B cell (primary cell): ENCODE measurements at regions not wholly inside any gene's neighbourhood (a gene's known extent, or its start where the extent isn't known, plus 50 kb on each side); places are given as distances from the start of the nearest gene placed in this dataset.

ENCODE experiments used
- ATAC-seq: fragments of 200-7000 bp; cut with Tn5 transposase; one replicate; pipeline ENCODE4 v1.10.0; 2021; ENCODE audit warnings: low read depth, mild to moderate bottlenecking, moderate number of reproducible peaks, moderate library complexity
- CTCF ChIA-PET: fragments of 350-600 bp; sonication (Branson Sonifier 250); formaldehyde crosslinking; loops from one replicate; lab custom pipeline; 2021; ENCODE audit warnings: antibody characterized with exemption, inconsistent platforms; lab: Charles Lee
- POLR2A ChIA-PET: fragments of 350-600 bp; sonication (Branson Sonifier 250); formaldehyde crosslinking; loops from one replicate; lab custom pipeline; 2021; ENCODE audit warnings: antibody characterized with exemption; lab: Charles Lee
- DNase-seq: peaks from one replicate; pipeline ENCODE4 v3.0.0; 2013
- H2AFZ ChIP-seq: 2 replicates; pipeline ENCODE4 v1.6.1; 2012; ENCODE audit warnings: mild to moderate bottlenecking, low read depth, low read length; ENCODE audit not compliant: insufficient read depth, poor library complexity, severe bottlenecking
- H3K27ac ChIP-seq, 2 donors: 1 replicate in 1 of 2; 2 replicates in 1 of 2; pipeline ENCODE4 v1.5.1; 2012 to 2013; ENCODE audit warnings: low read length in 2 of 2, mild to moderate bottlenecking in 2 of 2, moderate library complexity in 1 of 2
- H3K27me3 ChIP-seq, 4 experiments: fragments of 200-600 bp in 1 of 4; sonication (generic) in 1 of 4; replicated peaks in 1 of 4; 1 replicate in 2 of 4; 2 replicates in 2 of 4; pipeline versions ENCODE4 v1.6.1 to v1.7.0; 2013 to 2016; ENCODE audit warnings: low read length in 3 of 4, mild to moderate bottlenecking in 2 of 4, mixed read lengths in 1 of 4, moderate library complexity in 1 of 4; ENCODE audit not compliant: insufficient read depth in 4 of 4, control insufficient read depth in 3 of 4; ENCODE audit errors: control extremely low read depth in 1 of 4
- H3K36me3 ChIP-seq, 2 experiments: replicated peaks in 1 of 2; 1 replicate in 1 of 2; 2 replicates in 1 of 2; pipeline versions ENCODE4 v1.6.1 to v1.7.1; 2013; ENCODE audit warnings: low read length in 1 of 2; ENCODE audit not compliant: insufficient read depth in 2 of 2, control insufficient read depth in 1 of 2; ENCODE audit errors: control extremely low read depth in 1 of 2, extremely low read depth in 1 of 2
- H3K4me1 ChIP-seq, 2 donors: fragments of 200-600 bp in 1 of 2; sonication (generic) in 1 of 2; 1 replicate in 1 of 2; 2 replicates in 1 of 2; pipeline versions ENCODE4 v1.5.1 to v1.6.1; 2013 to 2017; ENCODE audit warnings: low read length in 2 of 2; ENCODE audit not compliant: control insufficient read depth in 2 of 2, insufficient read depth in 2 of 2
- H3K4me2 ChIP-seq: replicated peaks from 2 replicates; pipeline ENCODE3; 2012; ENCODE audit warnings: mild to moderate bottlenecking, low read depth, low read length; ENCODE audit not compliant: poor library complexity, severe bottlenecking
- H3K4me3 ChIP-seq, 5 experiments: fragments of 200-600 bp in 1 of 5; sonication (generic) in 1 of 5; 1 replicate in 3 of 5; 2 replicates in 2 of 5; pipeline versions ENCODE4 v1.5.1 to v1.7.0; 2011 to 2016; ENCODE audit warnings: low read length in 4 of 5, mild to moderate bottlenecking in 4 of 5, low read depth in 2 of 5, control low read depth in 1 of 5, moderate library complexity in 1 of 5; ENCODE audit not compliant: insufficient read depth in 1 of 5; ENCODE audit errors: control extremely low read depth in 1 of 5, extremely low read depth in 1 of 5
- H3K79me2 ChIP-seq: fragments of 200-600 bp; sonication (generic); one replicate; pipeline ENCODE4 v1.6.0; 2016; ENCODE audit warnings: low read length; ENCODE audit not compliant: control insufficient read depth, insufficient read depth
- H3K9ac ChIP-seq: fragments of 200-600 bp; sonication (generic); 2 replicates; pipeline ENCODE4 v1.6.1; 2017; ENCODE audit warnings: mild to moderate bottlenecking, low read length, moderate library complexity
- H3K9me3 ChIP-seq, 3 donors: one replicate each; pipeline versions ENCODE4 v1.6.1 to v1.7.1; 2013; ENCODE audit warnings: low read length in 2 of 3; ENCODE audit not compliant: control insufficient read depth in 2 of 3, insufficient read depth in 1 of 3; ENCODE audit errors: control extremely low read depth in 1 of 3
- H4K20me1 ChIP-seq: 2 replicates; pipeline ENCODE4 v1.6.0; 2012; ENCODE audit warnings: mild to moderate bottlenecking, low read length; ENCODE audit not compliant: insufficient read depth, control insufficient read depth, poor library complexity, severe bottlenecking
- H3K27ac Mint-ChIP-seq: one replicate; pipeline ENCODE4 v1.8.0; 2021; ENCODE audit warnings: mixed read lengths
- H3K27me3 Mint-ChIP-seq: one replicate; pipeline ENCODE4 v1.8.0; 2021; ENCODE audit warnings: mixed read lengths
- H3K4me1 Mint-ChIP-seq: one replicate; pipeline ENCODE4 v1.8.0; 2021; ENCODE audit warnings: mixed read lengths
- H3K4me3 Mint-ChIP-seq: one replicate; pipeline ENCODE4 v1.8.0; 2021; ENCODE audit warnings: mixed read lengths
- H3K9me3 Mint-ChIP-seq: one replicate; pipeline ENCODE4 v1.8.0; 2022; ENCODE audit warnings: mixed read lengths; ENCODE audit not compliant: insufficient read depth
- EZH2 ChIP-seq: IDR thresholded peaks from 2 replicates; pipeline ENCODE4 v1.6.1; 2012; ENCODE audit warnings: borderline replicate concordance, low read depth, mild to moderate bottlenecking, moderate library complexity, low read length; ENCODE audit not compliant: insufficient read depth, poor library complexity, severe bottlenecking
- WGBS: methylation state at CpG from one replicate; pipeline ENCODE4 v1.1.5; 2013; ENCODE audit warnings: missing lambda C conversion rate; ENCODE audit not compliant: insufficient coverage; 5-methylcytosine and 5-hydroxymethylcytosine counted together
- intact Hi-C: fragments of 100-400 bp; cut with micrococcal nuclease; formaldehyde crosslinking; loops from one replicate; pipeline ENCODE4 v1.10.0; 2022
- TF ChIP-seq, protein P1 (sequence below): fragments of 200-600 bp; IDR thresholded peaks from one replicate; pipeline ENCODE4 v1.8.0; 2022; ENCODE audit warnings: antibody characterized with exemption, mild to moderate bottlenecking

DNA sequence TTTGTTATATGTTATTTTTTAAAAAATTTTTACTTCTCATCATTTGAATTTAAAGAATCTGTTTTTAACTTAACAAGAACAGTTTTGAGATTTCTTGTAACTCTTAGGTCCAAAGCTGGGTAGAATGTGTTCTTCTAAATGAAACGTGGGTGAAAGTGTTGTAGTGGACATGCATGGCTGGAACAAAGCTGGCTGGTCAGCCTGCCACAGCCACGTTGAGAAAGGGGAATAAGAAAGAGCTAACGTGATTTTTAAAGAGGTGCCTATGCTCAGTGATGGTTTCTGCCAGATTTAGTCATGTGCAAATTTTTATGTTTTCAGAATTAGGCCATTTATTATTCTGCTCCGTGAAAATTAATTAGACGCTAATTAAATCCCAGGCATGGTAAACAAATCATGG is 203.9 kb upstream of the COL3A1 start:
- intact Hi-C loops: no loop called here
- Histone ChIP-seq H3K27ac (no peak overlapping the region), H4K20me1 (no peaks in the 10 kb centered on the region), H3K4me2 (no peak overlapping the region), H3K4me3 (no peak overlapping the region), H2AFZ (no peak overlapping the region), H3K9ac (no peak overlapping the region), H3K36me3 (no peaks in the 10 kb centered on the region), H3K79me2 (no peaks in the 10 kb centered on the region), H3K4me1 (no peaks in the 10 kb centered on the region), H3K9me3 (peaks cover 0 to 1% (median 0%) of the 10 kb centered on the region in 3 donors), H3K27me3 (no peaks in the 10 kb centered on the region)
- peaks cover 2% of the 10 kb centered on the region for H3K9me3 Mint-ChIP-seq
- ATAC-seq (no peak), DNase-seq (no peak)
- H3K4me1 Mint-ChIP-seq: no peaks in the 10 kb centered on the region
- no peak overlapping the region for H3K27ac Mint-ChIP-seq
- CTCF ChIA-PET: no interaction called here
- 63% methylated on average over 3 of the region's 5 CpGs for whole genome bisulfite sequencing
- POLR2A ChIA-PET: no interaction called here
- H3K4me3 Mint-ChIP-seq: no peak overlapping the region
- no peaks in the 10 kb centered on the region for H3K27me3 Mint-ChIP-seq
- TF ChIP-seq EZH2: no peak
- TF ChIP-seq, protein P1, sequence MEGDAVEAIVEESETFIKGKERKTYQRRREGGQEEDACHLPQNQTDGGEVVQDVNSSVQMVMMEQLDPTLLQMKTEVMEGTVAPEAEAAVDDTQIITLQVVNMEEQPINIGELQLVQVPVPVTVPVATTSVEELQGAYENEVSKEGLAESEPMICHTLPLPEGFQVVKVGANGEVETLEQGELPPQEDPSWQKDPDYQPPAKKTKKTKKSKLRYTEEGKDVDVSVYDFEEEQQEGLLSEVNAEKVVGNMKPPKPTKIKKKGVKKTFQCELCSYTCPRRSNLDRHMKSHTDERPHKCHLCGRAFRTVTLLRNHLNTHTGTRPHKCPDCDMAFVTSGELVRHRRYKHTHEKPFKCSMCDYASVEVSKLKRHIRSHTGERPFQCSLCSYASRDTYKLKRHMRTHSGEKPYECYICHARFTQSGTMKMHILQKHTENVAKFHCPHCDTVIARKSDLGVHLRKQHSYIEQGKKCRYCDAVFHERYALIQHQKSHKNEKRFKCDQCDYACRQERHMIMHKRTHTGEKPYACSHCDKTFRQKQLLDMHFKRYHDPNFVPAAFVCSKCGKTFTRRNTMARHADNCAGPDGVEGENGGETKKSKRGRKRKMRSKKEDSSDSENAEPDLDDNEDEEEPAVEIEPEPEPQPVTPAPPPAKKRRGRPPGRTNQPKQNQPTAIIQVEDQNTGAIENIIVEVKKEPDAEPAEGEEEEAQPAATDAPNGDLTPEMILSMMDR: no peak

DNA sequence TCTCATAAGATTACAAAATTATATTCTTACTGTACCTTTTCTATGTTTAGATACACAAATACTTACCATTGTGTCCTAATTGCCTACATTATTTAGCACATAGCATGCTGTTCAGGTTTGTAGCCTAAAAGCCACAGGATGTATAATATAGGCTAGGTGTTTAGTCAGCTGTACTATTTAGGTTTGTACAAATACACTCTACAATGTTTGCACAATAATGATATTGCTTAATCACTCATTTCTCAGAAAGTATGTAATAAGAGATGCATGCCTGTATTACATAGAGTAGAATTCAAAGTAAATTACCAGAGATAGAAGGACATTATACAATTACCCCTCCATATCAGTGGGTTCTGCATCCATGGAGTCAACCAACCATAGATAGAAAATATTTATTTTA is 201.1 kb upstream of the COL3A1 start:
- Histone ChIP-seq H3K27ac (no peak overlapping the region), H3K36me3 (no peaks in the 10 kb centered on the region), H3K79me2 (no peaks in the 10 kb centered on the region), H3K9me3 (no peaks in the 10 kb centered on the region), H3K9ac (no peak overlapping the region), H3K4me1 (no peaks in the 10 kb centered on the region), H3K27me3 (no peaks in the 10 kb centered on the region), H3K4me3 (no peak overlapping the region), H4K20me1 (no peaks in the 10 kb centered on the region), H3K4me2 (no peak overlapping the region), H2AFZ (no peak overlapping the region)
- no peaks in the 10 kb centered on the region for H3K9me3 Mint-ChIP-seq
- intact Hi-C loops: no loop called here
- TF ChIP-seq EZH2: no peak
- TF ChIP-seq, protein P1: no peak
- H3K27me3 Mint-ChIP-seq: no peaks in the 10 kb centered on the region
- H3K4me1 Mint-ChIP-seq: no peaks in the 10 kb centered on the region
- no peak overlapping the region for H3K27ac Mint-ChIP-seq
- ChIA-PET POLR2A (no interaction called here), CTCF (no interaction called here)
- H3K4me3 Mint-ChIP-seq: no peak overlapping the region
- ATAC-seq (no peak), DNase-seq (no peak)
